GM12878 (cell line): ENCODE measurements at regions not wholly inside any gene's neighbourhood (a gene's known extent, or its start where the extent isn't known, plus 50 kb on each side); places are given as distances from the start of the nearest gene placed in this dataset.

ENCODE experiments used
- ATAC-seq: fragments of 200-7000 bp; cut with Tn5 transposase; 3 replicates; pipeline ENCODE4 v1.9.1; 2020; ENCODE audit warnings: mild to moderate bottlenecking, moderate library complexity
- BruUV-seq: library from RNA; stranded (reverse); fragments of 400-500 nt; replicated peaks from 2 replicates; lab custom pipeline; 2021; lab: Mats Ljungman, UMichigan
- CTCF ChIA-PET: fragments of 300-600 bp; sonication (Branson Sonifier 250); formaldehyde crosslinking; extraction: SDS; loops from one replicate; lab custom pipeline; 2021; ENCODE audit warnings: inconsistent platforms; lab: Yijun Ruan, JAX
- POLR2A ChIA-PET: fragments of 350-600 bp; formaldehyde crosslinking; extraction: SDS; loops from one replicate; lab custom pipeline; 2021; ENCODE audit warnings: inconsistent platforms; lab: Charles Lee
- RAD21 ChIA-PET: fragments of 300-600 bp; sonication (Branson Sonifier 250); formaldehyde crosslinking; loops from one replicate; lab custom pipeline; 2023; ENCODE audit warnings: antibody characterized with exemption; ENCODE audit not compliant: unreplicated experiment; lab: Charles Lee
- SMC1A ChIA-PET: fragments of 300-600 bp; sonication (Branson Sonifier 250); formaldehyde crosslinking; loops from one replicate; lab custom pipeline; 2023; ENCODE audit not compliant: unreplicated experiment, uncharacterized antibody; lab: Charles Lee
- DNase-seq: peaks from one replicate; pipeline ENCODE4 v3.0.0-alpha.2; 2011; ENCODE audit warnings: low read depth, low spot score
- FAIRE-seq: peaks from 3 replicates; lab custom pipeline; 2011; peaks lifted over from hg19 to GRCh38; lab: Jason Lieb, UNC
- H2AFZ ChIP-seq: 2 replicates; pipeline ENCODE4 v1.6.0; 2011; ENCODE audit warnings: low read depth, low read length, control low read depth; ENCODE audit not compliant: control insufficient read depth
- H3K27ac ChIP-seq: 2 replicates; pipeline ENCODE4 v1.5.1; 2011; ENCODE audit warnings: control low read depth; ENCODE audit not compliant: control insufficient read depth, insufficient read depth
- H3K27me3 ChIP-seq, 2 experiments: replicated peaks in 1 of 2; 2 replicates each; pipeline versions ENCODE4 v1.6.0 to v1.6.1; 2011; ENCODE audit warnings: low read length in 1 of 2; ENCODE audit not compliant: control insufficient read depth in 2 of 2, insufficient read depth in 2 of 2
- H3K36me3 ChIP-seq, 2 experiments: 2 replicates each; pipeline ENCODE4 v1.5.1; 2011; ENCODE audit warnings: low read length in 1 of 2; ENCODE audit not compliant: control insufficient read depth in 2 of 2, insufficient read depth in 2 of 2
- H3K4me1 ChIP-seq: 2 replicates; pipeline ENCODE4 v1.6.1; 2011; ENCODE audit warnings: mild to moderate bottlenecking, low read length, moderate library complexity, mixed read lengths; ENCODE audit not compliant: control insufficient read depth, insufficient read depth
- H3K4me2 ChIP-seq: 2 replicates; pipeline ENCODE4 v1.6.0; 2011; ENCODE audit warnings: control low read depth; ENCODE audit not compliant: control insufficient read depth, insufficient read depth
- H3K4me3 ChIP-seq: fragments of 200-600 bp; sonication (generic); 2 replicates; pipeline ENCODE4 v1.5.1; 2016
- H3K79me2 ChIP-seq: 2 replicates; pipeline ENCODE4 v1.6.0; 2011; ENCODE audit warnings: low read length; ENCODE audit not compliant: control insufficient read depth, insufficient read depth
- H3K9ac ChIP-seq: 2 replicates; pipeline ENCODE4 v1.8.0; 2011; ENCODE audit warnings: low read length, control low read depth, mixed read lengths; ENCODE audit not compliant: control insufficient read depth, insufficient read depth
- H3K9me3 ChIP-seq: replicated peaks from 3 replicates; pipeline ENCODE4 v1.5.1; 2011; ENCODE audit warnings: mild to moderate bottlenecking, low read length; ENCODE audit not compliant: control insufficient read depth, insufficient read depth
- H4K20me1 ChIP-seq: 2 replicates; pipeline ENCODE4 v1.6.0; 2011; ENCODE audit not compliant: control insufficient read depth, insufficient read depth
- EED ChIP-seq: sonication (generic); IDR thresholded peaks from 2 replicates; pipeline ENCODE4 v1.6.1; 2016; ENCODE audit warnings: antibody characterized with exemption, low read depth
- HCFC1 ChIP-seq: fragments of 150-350 bp; IDR thresholded peaks from 2 replicates; pipeline ENCODE4 v1.6.1; 2014; ENCODE audit warnings: low read length
- HDGF ChIP-seq: fragments of 450-650 bp; IDR thresholded peaks from 2 replicates; pipeline ENCODE4 v1.6.1; 2016; ENCODE audit warnings: antibody characterized with exemption
- MEF2A ChIP-seq: IDR thresholded peaks from 2 replicates; pipeline ENCODE4 v1.6.1; 2011; ENCODE audit warnings: low read depth, mild to moderate bottlenecking, low read length, moderate library complexity; ENCODE audit not compliant: insufficient read depth
- MTA3 ChIP-seq: IDR thresholded peaks from 2 replicates; pipeline ENCODE4 v1.6.1; 2012; ENCODE audit warnings: low read length, inconsistent platforms, borderline replicate concordance
- MXI1 ChIP-seq: fragments of 150-350 bp; IDR thresholded peaks from 2 replicates; pipeline ENCODE4 v1.6.1; 2011; ENCODE audit warnings: low read depth, mild to moderate bottlenecking, inconsistent platforms, low read length, improper control_type of control experiment
- SP1 ChIP-seq: IDR thresholded peaks from one replicate; pipeline ENCODE4 v1.6.1; 2011; ENCODE audit warnings: low read depth, low read length
- SUZ12 ChIP-seq: fragments of 200-600 bp; sonication (generic); IDR thresholded peaks from one replicate; pipeline ENCODE4 v1.6.1; 2018; ENCODE audit warnings: antibody characterized with exemption, mild to moderate bottlenecking; ENCODE audit not compliant: unreplicated experiment
- YY1 ChIP-seq: IDR thresholded peaks from 2 replicates; pipeline ENCODE4 v1.6.1; 2011; ENCODE audit warnings: low read depth, mild to moderate bottlenecking, low read length
- ZBED1 ChIP-seq: IDR thresholded peaks from 2 replicates; pipeline ENCODE4 v1.6.1; 2016; ENCODE audit warnings: borderline replicate concordance
- ZNF687 ChIP-seq: fragments of 450-650 bp; IDR thresholded peaks from 2 replicates; pipeline ENCODE4 v1.6.1; 2017; ENCODE audit warnings: mild to moderate bottlenecking, moderate library complexity
- ZZZ3 ChIP-seq: IDR thresholded peaks from 2 replicates; pipeline ENCODE4 v1.6.1; 2011; ENCODE audit warnings: low read depth; ENCODE audit not compliant: control insufficient read depth, insufficient read length
- WGBS: methylation state at CpG from one replicate; pipeline ENCODE4 v1.1.6; 2016; ENCODE audit warnings: low lambda C conversion rate; ENCODE audit not compliant: insufficient replicate concordance, insufficient coverage; ENCODE audit errors: missing lambda C conversion rate; 5-methylcytosine and 5-hydroxymethylcytosine counted together
- in situ Hi-C: fragments of 300-500 bp; cut with MboI; formaldehyde crosslinking; loops from 9 replicates; pipeline ENCODE4 v1.14.3; 2018; ENCODE audit warnings: mixed read lengths
- intact Hi-C: fragments of 100-400 bp; cut with micrococcal nuclease; formaldehyde crosslinking; loops from one replicate; pipeline ENCODE4 v1.14.2; 2022; ENCODE audit not compliant: unreplicated experiment

- WGBS: 19% methylated on average over 13 of the region's 13 CpGs
- ChIA-PET RAD21 (no interaction called here), SMC1A (no interaction called here), POLR2A (no interaction called here), CTCF (interaction anchor here (0.8 kb wide), 1 partner anchor 107 kb away, joined by 3 read pairs; no protein-coding TSS in a partner anchor)
- FAIRE-seq (no peak), DNase-seq (no peak), ATAC-seq (no peak)
- H3K27me3 ChIP-seq: no peaks in the 10 kb centered on the region; a peak in 1 of 4 replicates
- H3K9me3 ChIP-seq: no peaks in the 10 kb centered on the region
- no peaks in the 10 kb centered on the region for H4K20me1 ChIP-seq
- in situ Hi-C loops: no loop called here
- no peak overlapping the region for H3K4me3 ChIP-seq
- H2AFZ ChIP-seq: no peak overlapping the region
- no peaks in the 10 kb centered on the region for H3K36me3 ChIP-seq
- H3K27ac ChIP-seq: no peak overlapping the region
- no TSS peak for BruUV-seq
- intact Hi-C loops: no loop called here
- H3K9ac ChIP-seq: no peak overlapping the region
- no peaks in the 10 kb centered on the region for H3K79me2 ChIP-seq
- H3K4me1 ChIP-seq: no peaks in the 10 kb centered on the region
- TF ChIP-seq MXI1 (no peak), ZZZ3 (no peak), EED (no peak), SP1 (no peak), HCFC1 (no peak), MEF2A (no peak), MTA3 (no peak), ZNF687 (no peak), YY1 (no peak), ZBED1 (no peak), SUZ12 (no peak), HDGF (no peak)
- H3K4me2 ChIP-seq: no peak overlapping the region
Observed at GRCh38 chr15:83356501-83357399, 72.3 kb upstream of the BNC1 start.
